ENCODE measurements at regions not wholly inside any gene's neighbourhood (a gene's known extent, or its start where the extent isn't known, plus 50 kb on each side); places are given as distances from the start of the nearest gene placed in this dataset.

DNA sequence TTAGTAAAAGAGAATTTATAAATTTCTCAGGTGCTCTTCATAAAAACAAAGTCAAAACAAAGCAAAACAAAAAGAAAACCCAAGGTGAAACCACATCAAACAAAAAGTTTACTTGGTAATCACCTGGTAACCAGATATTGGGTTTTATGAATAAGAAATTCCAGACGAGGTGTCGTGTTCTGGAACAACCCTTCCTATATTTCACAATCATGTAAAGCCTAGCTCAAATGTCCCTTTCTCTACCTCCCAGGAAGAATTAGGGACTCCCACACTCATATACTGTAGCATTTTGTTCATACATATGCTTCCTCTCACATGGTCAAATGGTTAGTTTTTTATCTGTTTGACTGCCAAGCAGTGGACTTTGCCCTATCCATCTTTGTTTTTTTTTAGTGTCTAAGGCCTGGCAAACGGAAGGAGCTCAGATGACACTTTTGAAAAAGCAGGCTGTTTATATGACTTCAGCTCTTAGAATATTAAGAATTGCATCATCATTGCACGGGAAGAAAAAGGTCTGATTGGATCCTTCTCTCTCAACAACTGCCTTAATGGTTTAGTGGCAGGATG lies 326.7 kb upstream of the TBL1XR1 start:
- H3K4me3 ChIP-seq (ENCODE audit: insufficient read depth, low read depth, low read length, poor library complexity, severe bottlenecking) = no peak overlapping the region
- no peak overlapping the region for H3K27ac ChIP-seq (ENCODE audit: insufficient read depth, low read length, poor library complexity, severe bottlenecking)
- no peaks in the 10 kb centered on the region for H3K27me3 ChIP-seq (replicated peaks; ENCODE audit: control insufficient read depth, insufficient read depth, low read length, poor library complexity, severe bottlenecking)
- DNase-seq = no peak
- no peaks in the 10 kb centered on the region for H3K4me1 ChIP-seq (ENCODE audit: control insufficient read depth, insufficient read depth, low read length, poor library complexity, severe bottlenecking)
- no peaks in the 10 kb centered on the region for H3K36me3 ChIP-seq (ENCODE audit: control insufficient read depth, insufficient read depth, low read length)
- H3K9me3 ChIP-seq (ENCODE audit: control insufficient read depth, low read length) = no peaks in the 10 kb centered on the region

DNA sequence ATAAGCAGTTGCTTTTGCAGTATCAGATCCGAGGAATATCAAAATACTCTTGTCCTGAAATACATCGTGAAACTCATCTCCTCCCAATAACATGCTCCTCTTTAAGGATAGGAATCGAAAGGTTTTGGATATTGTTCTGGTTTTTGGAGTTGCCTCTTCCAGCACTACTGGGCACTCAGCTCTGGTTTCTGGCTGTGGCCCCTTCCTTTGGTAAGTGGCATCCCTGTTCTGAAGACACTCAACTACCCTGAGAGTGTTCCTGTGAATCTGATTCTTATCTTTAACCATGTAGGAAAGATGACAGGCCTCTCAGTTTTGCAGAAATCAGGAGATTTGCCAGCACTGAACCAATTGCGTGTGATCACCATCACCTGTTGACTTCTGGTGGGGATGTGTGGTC lies 327.5 kb upstream of the TBL1XR1 start:
- Histone ChIP-seq H3K9me3 (ENCODE audit: control insufficient read depth, low read length) (no peaks in the 10 kb centered on the region), H3K27me3 (replicated peaks; ENCODE audit: control insufficient read depth, insufficient read depth, low read length, poor library complexity, severe bottlenecking) (no peaks in the 10 kb centered on the region), H3K4me1 (ENCODE audit: control insufficient read depth, insufficient read depth, low read length, poor library complexity, severe bottlenecking) (no peaks in the 10 kb centered on the region), H3K4me3 (ENCODE audit: insufficient read depth, low read depth, low read length, poor library complexity, severe bottlenecking) (no peak overlapping the region), H3K36me3 (ENCODE audit: control insufficient read depth, insufficient read depth, low read length) (no peaks in the 10 kb centered on the region), H3K27ac (ENCODE audit: insufficient read depth, low read length, poor library complexity, severe bottlenecking) (no peak overlapping the region)
- DNase-seq = no peak

DNA sequence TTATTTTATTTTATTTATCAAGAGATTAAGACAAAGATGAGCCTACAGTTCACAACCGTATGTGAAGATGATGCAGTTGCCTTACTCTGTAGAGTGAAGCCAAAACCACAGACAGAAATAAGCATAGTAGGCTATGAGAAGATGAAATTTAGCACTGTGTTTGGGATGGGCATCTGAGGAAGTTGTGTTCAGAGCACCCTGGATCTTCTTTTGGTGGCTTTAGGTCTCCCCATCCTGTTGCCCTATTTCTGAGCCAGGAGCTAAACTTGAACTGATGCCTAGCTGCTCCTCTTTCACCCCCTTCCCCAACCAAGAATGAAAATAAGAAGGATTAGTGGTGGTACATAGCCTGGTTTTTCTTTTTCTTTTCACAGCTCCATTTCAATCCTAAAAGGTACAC lies 328.1 kb upstream of the TBL1XR1 start:
- H3K4me1 ChIP-seq (ENCODE audit: control insufficient read depth, insufficient read depth, low read length, poor library complexity, severe bottlenecking) = no peaks in the 10 kb centered on the region
- no peaks in the 10 kb centered on the region for H3K27me3 ChIP-seq (replicated peaks; ENCODE audit: control insufficient read depth, insufficient read depth, low read length, poor library complexity, severe bottlenecking)
- no peaks in the 10 kb centered on the region for H3K36me3 ChIP-seq (ENCODE audit: control insufficient read depth, insufficient read depth, low read length)
- DNase-seq = no peak
- no peak overlapping the region for H3K27ac ChIP-seq (ENCODE audit: insufficient read depth, low read length, poor library complexity, severe bottlenecking)
- H3K4me3 ChIP-seq (ENCODE audit: insufficient read depth, low read depth, low read length, poor library complexity, severe bottlenecking) = no peak overlapping the region
- H3K9me3 ChIP-seq (ENCODE audit: control insufficient read depth, low read length) = no peaks in the 10 kb centered on the region

DNA sequence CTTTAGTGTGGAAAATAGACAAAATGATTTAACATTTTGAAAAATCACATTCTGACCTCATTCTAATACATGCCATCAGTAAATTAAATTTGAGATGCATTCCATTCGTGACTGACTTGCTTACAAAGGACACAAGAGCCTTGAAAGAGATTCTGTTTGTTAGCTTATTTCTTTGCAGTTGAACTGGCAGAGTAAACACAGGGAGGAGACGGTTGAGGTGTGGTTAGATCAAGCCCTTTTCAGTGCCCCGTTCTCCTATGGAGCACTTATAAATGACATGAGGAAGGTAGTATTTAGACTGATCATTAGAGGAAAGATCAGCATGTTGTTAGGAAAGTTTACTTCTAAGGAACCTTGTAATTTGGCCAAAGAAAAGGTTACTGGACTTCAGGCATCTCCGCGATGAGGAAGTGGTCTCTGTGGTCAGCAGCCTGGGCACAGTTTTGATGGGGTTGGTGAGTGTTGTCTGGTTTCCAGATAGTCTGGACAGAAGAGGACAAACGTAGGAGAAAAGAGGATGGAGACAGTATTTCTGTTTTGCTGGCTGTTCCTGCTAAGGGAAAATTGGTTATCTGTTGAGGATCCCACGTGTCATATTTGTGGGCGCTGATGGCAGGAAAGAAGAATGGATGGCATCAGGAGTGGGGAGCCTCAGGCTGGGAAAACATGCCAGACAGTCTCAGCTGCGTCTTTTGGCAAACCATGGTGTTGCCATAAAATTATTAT lies 328.9 kb upstream of the TBL1XR1 start:
- H3K9me3 ChIP-seq (ENCODE audit: control insufficient read depth, low read length) = no peaks in the 10 kb centered on the region
- no peaks in the 10 kb centered on the region for H3K4me1 ChIP-seq (ENCODE audit: control insufficient read depth, insufficient read depth, low read length, poor library complexity, severe bottlenecking)
- DNase-seq = no peak
- no peak overlapping the region for H3K4me3 ChIP-seq (ENCODE audit: insufficient read depth, low read depth, low read length, poor library complexity, severe bottlenecking)
- H3K36me3 ChIP-seq (ENCODE audit: control insufficient read depth, insufficient read depth, low read length) = no peaks in the 10 kb centered on the region
- no peaks in the 10 kb centered on the region for H3K27me3 ChIP-seq (replicated peaks; ENCODE audit: control insufficient read depth, insufficient read depth, low read length, poor library complexity, severe bottlenecking)
- no peak overlapping the region for H3K27ac ChIP-seq (ENCODE audit: insufficient read depth, low read length, poor library complexity, severe bottlenecking)

DNA sequence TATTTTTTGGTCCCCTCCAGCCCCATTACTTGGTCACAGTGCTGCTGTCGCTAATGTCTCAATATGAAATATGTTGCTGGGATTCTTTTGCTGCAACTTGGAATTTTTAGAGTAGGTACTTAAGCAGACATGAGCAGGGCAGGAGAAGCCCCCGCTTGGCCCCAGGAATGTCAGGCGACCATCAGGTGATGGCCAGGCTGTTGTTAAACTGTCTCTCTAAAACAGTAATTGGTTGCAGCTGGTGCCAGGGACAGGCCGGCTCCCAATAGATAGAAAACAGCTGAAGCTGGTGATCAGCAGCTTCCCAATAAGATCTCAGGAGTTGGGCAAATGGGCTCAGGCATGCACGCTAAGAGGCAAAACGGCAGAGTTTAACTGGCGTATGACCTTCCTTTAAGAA lies 329.9 kb upstream of the TBL1XR1 start:
- Histone ChIP-seq H3K36me3 (ENCODE audit: control insufficient read depth, insufficient read depth, low read length) (no peaks in the 10 kb centered on the region), H3K9me3 (ENCODE audit: control insufficient read depth, low read length) (no peaks in the 10 kb centered on the region), H3K27ac (ENCODE audit: insufficient read depth, low read length, poor library complexity, severe bottlenecking) (no peak overlapping the region), H3K27me3 (replicated peaks; ENCODE audit: control insufficient read depth, insufficient read depth, low read length, poor library complexity, severe bottlenecking) (no peaks in the 10 kb centered on the region), H3K4me3 (ENCODE audit: insufficient read depth, low read depth, low read length, poor library complexity, severe bottlenecking) (no peak overlapping the region), H3K4me1 (ENCODE audit: control insufficient read depth, insufficient read depth, low read length, poor library complexity, severe bottlenecking) (no peaks in the 10 kb centered on the region)
- DNase-seq = no peak

DNA sequence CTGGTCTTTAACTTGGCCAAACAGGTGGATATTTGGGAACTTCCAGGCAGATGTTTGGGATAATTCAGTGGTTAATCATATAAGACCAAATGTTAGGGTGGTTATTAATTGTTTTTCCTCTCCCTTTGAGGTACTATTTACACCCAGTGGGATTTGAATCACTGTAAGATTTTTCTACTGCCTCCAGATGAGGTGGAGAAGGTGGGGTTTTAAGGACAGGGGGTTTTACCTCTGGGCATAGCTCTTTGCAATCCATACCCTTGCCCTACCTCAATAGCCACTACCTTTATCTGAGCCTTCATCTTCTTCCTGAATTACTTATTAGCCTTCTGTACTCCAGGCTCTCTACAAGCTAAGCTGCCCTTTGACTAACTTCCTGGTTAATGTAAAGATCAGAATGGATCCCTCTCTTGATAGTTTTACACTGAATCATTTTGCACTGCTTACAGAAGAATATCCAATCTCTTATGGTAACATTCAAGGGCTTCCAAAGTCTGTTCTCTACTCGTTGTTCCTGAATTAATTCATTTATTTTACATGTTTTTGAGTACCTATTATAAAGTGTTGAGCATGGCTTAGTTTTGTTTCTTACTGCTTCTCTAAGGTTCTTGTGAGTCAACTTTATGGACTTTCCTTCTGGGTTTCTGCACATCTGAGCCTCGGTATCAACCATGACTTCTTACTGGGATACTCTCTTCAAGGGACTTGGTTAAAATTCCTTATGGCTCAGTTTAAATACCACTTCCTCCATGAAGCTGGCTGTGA lies 331.2 kb upstream of the TBL1XR1 start:
- no peaks in the 10 kb centered on the region for H3K27me3 ChIP-seq (replicated peaks; ENCODE audit: control insufficient read depth, insufficient read depth, low read length, poor library complexity, severe bottlenecking)
- H3K36me3 ChIP-seq (ENCODE audit: control insufficient read depth, insufficient read depth, low read length) = no peaks in the 10 kb centered on the region
- no peak overlapping the region for H3K4me3 ChIP-seq (ENCODE audit: insufficient read depth, low read depth, low read length, poor library complexity, severe bottlenecking)
- no peaks in the 10 kb centered on the region for H3K4me1 ChIP-seq (ENCODE audit: control insufficient read depth, insufficient read depth, low read length, poor library complexity, severe bottlenecking)
- no peak overlapping the region for H3K27ac ChIP-seq (ENCODE audit: insufficient read depth, low read length, poor library complexity, severe bottlenecking)
- DNase-seq = no peak
- H3K9me3 ChIP-seq (ENCODE audit: control insufficient read depth, low read length) = no peaks in the 10 kb centered on the region

DNA sequence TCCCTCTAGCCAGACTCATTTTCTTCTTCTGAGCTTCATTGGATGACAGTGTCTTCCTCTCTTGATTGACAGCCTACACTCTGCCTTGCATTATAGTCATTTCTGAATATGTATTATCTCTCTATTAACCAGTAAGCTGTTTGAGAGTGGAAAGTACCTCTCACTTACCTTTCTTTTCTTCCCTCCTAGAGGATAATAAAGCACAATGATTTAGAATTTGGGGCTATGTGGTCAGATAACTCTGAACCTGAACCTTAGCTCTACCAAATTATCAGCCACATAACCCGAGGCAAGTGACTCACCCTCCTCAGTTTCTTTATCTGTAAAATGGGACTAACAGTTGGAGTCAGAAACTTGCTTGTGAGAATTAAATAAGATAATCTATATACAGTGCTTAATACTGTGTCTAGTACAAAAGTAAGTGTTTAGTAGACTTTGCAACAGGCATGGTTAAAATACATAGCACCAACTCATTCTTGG lies 331.8 kb upstream of the TBL1XR1 start:
- Histone ChIP-seq H3K36me3 (ENCODE audit: control insufficient read depth, insufficient read depth, low read length) (no peaks in the 10 kb centered on the region), H3K4me1 (ENCODE audit: control insufficient read depth, insufficient read depth, low read length, poor library complexity, severe bottlenecking) (no peaks in the 10 kb centered on the region), H3K4me3 (ENCODE audit: insufficient read depth, low read depth, low read length, poor library complexity, severe bottlenecking) (no peak overlapping the region), H3K27ac (ENCODE audit: insufficient read depth, low read length, poor library complexity, severe bottlenecking) (no peak overlapping the region), H3K9me3 (ENCODE audit: control insufficient read depth, low read length) (no peaks in the 10 kb centered on the region), H3K27me3 (replicated peaks; ENCODE audit: control insufficient read depth, insufficient read depth, low read length, poor library complexity, severe bottlenecking) (no peaks in the 10 kb centered on the region)
- DNase-seq = no peak

DNA sequence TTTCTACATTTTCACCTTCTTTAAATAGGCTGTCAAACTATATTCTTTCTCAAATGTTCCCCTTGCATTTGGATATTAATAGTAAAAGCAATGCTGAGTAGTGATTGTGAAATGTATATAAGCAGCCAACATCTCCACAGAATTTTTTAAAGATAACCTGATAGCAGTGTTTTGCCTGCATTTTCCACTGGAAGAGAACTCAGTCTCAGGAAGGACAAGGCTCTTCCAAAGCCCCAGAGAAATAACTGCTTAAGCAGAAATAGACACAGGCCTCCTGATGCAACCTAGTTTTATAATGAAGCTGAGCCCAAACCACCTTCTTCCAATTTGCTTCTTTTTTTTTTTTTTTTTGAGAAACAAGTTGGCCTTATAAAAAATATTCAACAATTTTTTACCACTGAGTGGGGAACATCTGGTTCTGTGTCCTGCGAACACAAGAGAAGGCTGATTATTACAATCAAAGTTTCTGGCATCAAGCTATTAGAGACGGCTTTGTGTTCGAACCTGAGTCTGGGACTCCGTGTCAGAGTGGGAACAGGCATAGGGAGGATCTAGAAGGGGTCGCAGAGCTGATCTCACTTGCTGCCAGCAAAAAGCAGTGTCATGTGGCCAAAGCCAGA lies 332.5 kb upstream of the TBL1XR1 start:
- Histone ChIP-seq H3K36me3 (ENCODE audit: control insufficient read depth, insufficient read depth, low read length) (no peaks in the 10 kb centered on the region), H3K4me3 (ENCODE audit: insufficient read depth, low read depth, low read length, poor library complexity, severe bottlenecking) (no peak overlapping the region), H3K27me3 (replicated peaks; ENCODE audit: control insufficient read depth, insufficient read depth, low read length, poor library complexity, severe bottlenecking) (no peaks in the 10 kb centered on the region), H3K4me1 (ENCODE audit: control insufficient read depth, insufficient read depth, low read length, poor library complexity, severe bottlenecking) (no peaks in the 10 kb centered on the region), H3K9me3 (ENCODE audit: control insufficient read depth, low read length) (no peaks in the 10 kb centered on the region), H3K27ac (ENCODE audit: insufficient read depth, low read length, poor library complexity, severe bottlenecking) (no peak overlapping the region)
- no peak for DNase-seq

DNA sequence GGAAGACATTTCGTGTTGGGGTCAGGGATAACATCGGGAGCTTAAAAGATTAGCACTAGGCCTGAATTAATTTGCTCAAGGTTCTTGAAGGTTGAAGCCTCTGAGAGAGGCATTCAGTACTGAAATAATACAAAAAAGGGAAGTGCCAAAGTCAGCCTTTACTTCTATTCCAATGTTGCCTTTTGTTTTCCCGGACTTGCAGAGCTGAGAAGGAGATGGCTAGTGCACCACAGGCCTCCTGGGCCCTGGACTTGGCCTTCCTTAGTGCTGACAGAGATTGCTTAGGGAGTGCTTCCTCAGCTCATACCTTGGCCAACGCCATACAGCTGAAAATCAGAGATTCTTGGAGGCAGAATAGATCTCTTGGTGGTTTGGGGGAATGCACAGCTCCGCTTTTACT lies 333.6 kb upstream of the TBL1XR1 start:
- H3K36me3 ChIP-seq (ENCODE audit: control insufficient read depth, insufficient read depth, low read length) = no peaks in the 10 kb centered on the region
- no peak for DNase-seq

DNA sequence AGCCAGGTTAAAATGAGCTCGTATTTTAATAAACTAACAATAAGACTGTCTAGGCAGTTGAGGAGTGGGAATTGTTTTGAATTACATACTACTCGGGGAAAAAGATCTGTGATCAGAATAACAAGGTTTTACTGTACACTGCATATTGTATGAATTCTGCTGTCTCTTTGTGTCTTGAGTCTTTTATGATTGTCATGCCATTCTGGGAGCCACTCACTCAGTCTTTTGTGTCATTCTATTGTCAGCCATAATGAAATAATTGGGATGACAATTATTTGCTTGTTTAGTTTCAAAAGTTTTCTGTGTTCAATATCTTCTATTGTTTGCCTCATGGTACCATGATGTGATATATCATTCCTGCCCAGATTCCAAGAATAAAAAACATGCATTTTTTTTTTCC lies 339.6 kb upstream of the TBL1XR1 start:
- Histone ChIP-seq H3K27me3 (replicated peaks; ENCODE audit: control insufficient read depth, insufficient read depth, low read length, poor library complexity, severe bottlenecking) (no peaks in the 10 kb centered on the region), H3K4me1 (ENCODE audit: control insufficient read depth, insufficient read depth, low read length, poor library complexity, severe bottlenecking) (peaks cover 16% of the 10 kb centered on the region), H3K9me3 (ENCODE audit: control insufficient read depth, low read length) (no peaks in the 10 kb centered on the region), H3K4me3 (ENCODE audit: insufficient read depth, low read depth, low read length, poor library complexity, severe bottlenecking) (no peak overlapping the region), H3K36me3 (ENCODE audit: control insufficient read depth, insufficient read depth, low read length) (no peaks in the 10 kb centered on the region), H3K27ac (ENCODE audit: insufficient read depth, low read length, poor library complexity, severe bottlenecking) (no peak overlapping the region)
- DNase-seq = no peak

More for the DNA sequence above, 333.6 kb upstream of the TBL1XR1 start:
- Histone ChIP-seq H3K27me3 (replicated peaks; ENCODE audit: control insufficient read depth, insufficient read depth, low read length, poor library complexity, severe bottlenecking) (no peaks in the 10 kb centered on the region), H3K4me3 (ENCODE audit: insufficient read depth, low read depth, low read length, poor library complexity, severe bottlenecking) (no peak overlapping the region), H3K4me1 (ENCODE audit: control insufficient read depth, insufficient read depth, low read length, poor library complexity, severe bottlenecking) (no peaks in the 10 kb centered on the region), H3K27ac (ENCODE audit: insufficient read depth, low read length, poor library complexity, severe bottlenecking) (no peak overlapping the region), H3K9me3 (ENCODE audit: control insufficient read depth, low read length) (no peaks in the 10 kb centered on the region)
